ENCODE measurements at regions not wholly inside any gene's neighbourhood (a gene's known extent, or its start where the extent isn't known, plus 50 kb on each side); places are given as distances from the start of the nearest gene placed in this dataset.

GRCh38 chr20:40103420-40103819, 585.6 kb downstream of the MAFB start:
- TF ChIP-seq MXD4 (CRISPR knock-in tag; IDR thresholded peaks at IDR 0.05; ENCODE audit: borderline replicate concordance) (no peak), ATF2 (CRISPR knock-in tag; IDR thresholded peaks at IDR 0.05; ENCODE audit: borderline replicate concordance, low read depth) (no peak), NR3C1 (CRISPR knock-in tag; conservative IDR thresholded peaks at IDR 0.05; ENCODE audit: low read depth) (no peak), CREM (CRISPR knock-in tag; IDR thresholded peaks at IDR 0.05) (no peak), ZNF232 (CRISPR knock-in tag; IDR thresholded peaks at IDR 0.05) (no peak), RORB (CRISPR knock-in tag; IDR thresholded peaks at IDR 0.05) (no peak), CREB1 (CRISPR knock-in tag; IDR thresholded peaks at IDR 0.05) (no peak), NFYB (CRISPR knock-in tag; conservative IDR thresholded peaks at IDR 0.05; ENCODE audit: low read depth) (no peak)
- TF ChIP-seq, protein P1, sequence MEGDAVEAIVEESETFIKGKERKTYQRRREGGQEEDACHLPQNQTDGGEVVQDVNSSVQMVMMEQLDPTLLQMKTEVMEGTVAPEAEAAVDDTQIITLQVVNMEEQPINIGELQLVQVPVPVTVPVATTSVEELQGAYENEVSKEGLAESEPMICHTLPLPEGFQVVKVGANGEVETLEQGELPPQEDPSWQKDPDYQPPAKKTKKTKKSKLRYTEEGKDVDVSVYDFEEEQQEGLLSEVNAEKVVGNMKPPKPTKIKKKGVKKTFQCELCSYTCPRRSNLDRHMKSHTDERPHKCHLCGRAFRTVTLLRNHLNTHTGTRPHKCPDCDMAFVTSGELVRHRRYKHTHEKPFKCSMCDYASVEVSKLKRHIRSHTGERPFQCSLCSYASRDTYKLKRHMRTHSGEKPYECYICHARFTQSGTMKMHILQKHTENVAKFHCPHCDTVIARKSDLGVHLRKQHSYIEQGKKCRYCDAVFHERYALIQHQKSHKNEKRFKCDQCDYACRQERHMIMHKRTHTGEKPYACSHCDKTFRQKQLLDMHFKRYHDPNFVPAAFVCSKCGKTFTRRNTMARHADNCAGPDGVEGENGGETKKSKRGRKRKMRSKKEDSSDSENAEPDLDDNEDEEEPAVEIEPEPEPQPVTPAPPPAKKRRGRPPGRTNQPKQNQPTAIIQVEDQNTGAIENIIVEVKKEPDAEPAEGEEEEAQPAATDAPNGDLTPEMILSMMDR (IDR thresholded peaks at IDR 0.05), result no peak
- TF ChIP-seq, protein P2, sequence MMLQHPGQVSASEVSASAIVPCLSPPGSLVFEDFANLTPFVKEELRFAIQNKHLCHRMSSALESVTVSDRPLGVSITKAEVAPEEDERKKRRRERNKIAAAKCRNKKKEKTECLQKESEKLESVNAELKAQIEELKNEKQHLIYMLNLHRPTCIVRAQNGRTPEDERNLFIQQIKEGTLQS (CRISPR knock-in tag; conservative IDR thresholded peaks at IDR 0.05), result no peak

All from WTC11 (cell line).